Endodermal cell (in vitro differentiated cells): ENCODE measurements at regions not wholly inside any gene's neighbourhood (a gene's known extent, or its start where the extent isn't known, plus 50 kb on each side); places are given as distances from the start of the nearest gene placed in this dataset.

Experiments used
- DNase-seq: peaks from one replicate; pipeline ENCODE4 v3.0.0-alpha.2; 2017
- H3K27ac ChIP-seq: 2 replicates; pipeline ENCODE4 v1.5.1; 2013; ENCODE audit warnings: mild to moderate bottlenecking, low read depth, low read length, moderate library complexity
- H3K27me3 ChIP-seq: 2 replicates; pipeline ENCODE4 v1.6.1; 2013; ENCODE audit warnings: mild to moderate bottlenecking, low read length, moderate library complexity; ENCODE audit not compliant: insufficient read depth, control insufficient read depth, poor library complexity, severe bottlenecking
- H3K36me3 ChIP-seq: 2 replicates; pipeline ENCODE4 v1.7.0; 2013; ENCODE audit warnings: mild to moderate bottlenecking, low read length, moderate library complexity; ENCODE audit not compliant: control insufficient read depth, insufficient read depth
- H3K4me1 ChIP-seq: one replicate; pipeline ENCODE4 v1.7.0; 2013; ENCODE audit warnings: low read length; ENCODE audit not compliant: control insufficient read depth, insufficient read depth
- H3K4me3 ChIP-seq: 2 replicates; pipeline ENCODE4 v1.5.1; 2013; ENCODE audit warnings: mild to moderate bottlenecking, low read length, moderate library complexity
- H3K9ac ChIP-seq: 2 replicates; pipeline ENCODE4 v1.6.1; 2013; ENCODE audit warnings: mild to moderate bottlenecking, low read length, moderate library complexity; ENCODE audit not compliant: poor library complexity, severe bottlenecking; ENCODE audit errors: extremely low read depth
- H3K9me3 ChIP-seq: 2 replicates; pipeline ENCODE4 v1.6.1; 2013; ENCODE audit warnings: mild to moderate bottlenecking, low read length, moderate library complexity; ENCODE audit not compliant: control insufficient read depth
- H3K27ac Mint-ChIP-seq: 2 replicates; pipeline ENCODE4 v1.8.0; 2020; ENCODE audit warnings: mixed read lengths
- H3K27me3 Mint-ChIP-seq: 2 replicates; pipeline ENCODE4 v1.8.0; 2021; ENCODE audit warnings: mild to moderate bottlenecking, mixed read lengths; ENCODE audit not compliant: insufficient read depth
- H3K36me3 Mint-ChIP-seq: 2 replicates; pipeline ENCODE4 v1.8.0; 2020; ENCODE audit warnings: low read depth, mixed read lengths
- H3K4me1 Mint-ChIP-seq: 2 replicates; pipeline ENCODE4 v1.8.0; 2020; ENCODE audit warnings: mixed read lengths
- H3K4me3 Mint-ChIP-seq: 2 replicates; pipeline ENCODE4 v1.8.0; 2020; ENCODE audit warnings: mild to moderate bottlenecking, moderate library complexity, mixed read lengths
- H3K9me3 Mint-ChIP-seq: 2 replicates; pipeline ENCODE4 v1.8.0; 2020; ENCODE audit warnings: mild to moderate bottlenecking, mixed read lengths
- WGBS, 2 experiments: methylation state at CpG; one replicate each; pipeline versions ENCODE4 v1.1.5 to v1.1.7; 2013; ENCODE audit warnings: missing lambda C conversion rate in 2 of 2, mixed read lengths in 1 of 2; ENCODE audit not compliant: insufficient coverage in 1 of 2, insufficient read length in 1 of 2; 5-methylcytosine and 5-hydroxymethylcytosine counted together
- TF ChIP-seq, protein P1 (sequence below): fragments of 200-600 bp; sonication (generic); conservative IDR thresholded peaks from 2 replicates; pipeline ENCODE4 v1.5.0; 2021; ENCODE audit warnings: antibody characterized with exemption, mild to moderate bottlenecking

DNA sequence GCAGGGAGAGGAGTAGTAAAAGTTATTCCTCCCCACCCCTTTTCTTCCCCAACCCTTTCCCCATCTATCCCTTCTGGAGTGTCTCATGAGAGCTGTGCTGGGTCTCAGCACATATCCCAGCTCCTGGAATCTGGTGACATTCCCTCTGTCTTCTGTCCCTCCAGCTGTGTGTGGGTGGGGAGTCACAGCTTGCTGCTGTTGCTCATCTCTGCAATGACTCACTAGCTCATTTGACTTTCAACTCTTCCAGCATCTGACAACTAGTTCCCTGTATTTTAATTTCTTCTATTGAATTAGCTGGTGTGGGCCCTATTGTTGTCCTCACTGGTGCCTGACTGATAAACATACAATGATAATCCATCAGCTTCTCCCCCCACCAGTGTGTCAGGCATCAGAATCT is 198.9 kb upstream of the AUTS2 start:
- no peak overlapping the region for H3K27ac ChIP-seq
- no peaks in the 10 kb centered on the region for H3K36me3 ChIP-seq
- peak overlapping the region; percentile 15 for H3K27ac Mint-ChIP-seq
- TF ChIP-seq, protein P1, sequence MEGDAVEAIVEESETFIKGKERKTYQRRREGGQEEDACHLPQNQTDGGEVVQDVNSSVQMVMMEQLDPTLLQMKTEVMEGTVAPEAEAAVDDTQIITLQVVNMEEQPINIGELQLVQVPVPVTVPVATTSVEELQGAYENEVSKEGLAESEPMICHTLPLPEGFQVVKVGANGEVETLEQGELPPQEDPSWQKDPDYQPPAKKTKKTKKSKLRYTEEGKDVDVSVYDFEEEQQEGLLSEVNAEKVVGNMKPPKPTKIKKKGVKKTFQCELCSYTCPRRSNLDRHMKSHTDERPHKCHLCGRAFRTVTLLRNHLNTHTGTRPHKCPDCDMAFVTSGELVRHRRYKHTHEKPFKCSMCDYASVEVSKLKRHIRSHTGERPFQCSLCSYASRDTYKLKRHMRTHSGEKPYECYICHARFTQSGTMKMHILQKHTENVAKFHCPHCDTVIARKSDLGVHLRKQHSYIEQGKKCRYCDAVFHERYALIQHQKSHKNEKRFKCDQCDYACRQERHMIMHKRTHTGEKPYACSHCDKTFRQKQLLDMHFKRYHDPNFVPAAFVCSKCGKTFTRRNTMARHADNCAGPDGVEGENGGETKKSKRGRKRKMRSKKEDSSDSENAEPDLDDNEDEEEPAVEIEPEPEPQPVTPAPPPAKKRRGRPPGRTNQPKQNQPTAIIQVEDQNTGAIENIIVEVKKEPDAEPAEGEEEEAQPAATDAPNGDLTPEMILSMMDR: no peak
- H3K4me1 ChIP-seq: peaks cover 16% of the 10 kb centered on the region
- peaks cover 9% of the 10 kb centered on the region for H3K9me3 ChIP-seq
- H3K27me3 ChIP-seq: no peaks in the 10 kb centered on the region
- H3K36me3 Mint-ChIP-seq: no peaks in the 10 kb centered on the region
- no peaks in the 10 kb centered on the region for H3K27me3 Mint-ChIP-seq
- H3K9ac ChIP-seq: no peak overlapping the region
- peaks cover 7% of the 10 kb centered on the region for H3K9me3 Mint-ChIP-seq
- no peak overlapping the region for H3K4me3 ChIP-seq
- H3K4me1 Mint-ChIP-seq: peaks cover 27% of the 10 kb centered on the region
- H3K4me3 Mint-ChIP-seq: no peak overlapping the region
- DNase-seq: peak; percentile 89

DNA sequence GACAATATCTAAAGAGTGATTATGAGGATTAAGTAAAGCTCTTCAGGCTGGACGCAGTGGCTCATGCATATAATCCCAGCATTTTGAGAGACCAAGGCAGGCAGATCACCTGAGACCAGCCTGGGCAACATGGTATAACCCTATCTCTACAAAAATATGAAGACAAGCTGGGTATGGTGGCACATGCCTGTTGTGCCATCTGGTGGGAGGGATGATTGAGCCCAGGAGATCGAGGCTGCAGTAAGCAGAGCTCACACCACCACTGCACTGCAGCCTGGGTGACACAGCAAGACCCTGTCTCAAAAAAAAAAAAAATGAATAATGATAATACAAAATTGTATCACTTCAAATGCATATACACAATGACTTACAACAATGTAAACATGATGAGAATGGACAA is 195.6 kb upstream of the AUTS2 start:
- Histone ChIP-seq H3K27ac (no peak overlapping the region), H3K36me3 (no peaks in the 10 kb centered on the region), H3K4me3 (no peak overlapping the region), H3K27me3 (no peaks in the 10 kb centered on the region), H3K9me3 (peaks cover 9% of the 10 kb centered on the region), H3K9ac (no peak overlapping the region), H3K4me1 (peaks cover 8% of the 10 kb centered on the region)
- Mint-ChIP-seq H3K27me3 (peaks cover 1% of the 10 kb centered on the region), H3K36me3 (no peaks in the 10 kb centered on the region), H3K4me3 (no peak overlapping the region), H3K4me1 (peaks cover 12% of the 10 kb centered on the region), H3K27ac (no peak overlapping the region), H3K9me3 (peaks cover 3% of the 10 kb centered on the region)
- DNase-seq: no peak
- TF ChIP-seq, protein P1: no peak
- 95% methylated on average over 2 of the region's 2 CpGs; no CpG with 5 or more reads in 1 of the 2 experiments for WGBS, 2 experiments

DNA sequence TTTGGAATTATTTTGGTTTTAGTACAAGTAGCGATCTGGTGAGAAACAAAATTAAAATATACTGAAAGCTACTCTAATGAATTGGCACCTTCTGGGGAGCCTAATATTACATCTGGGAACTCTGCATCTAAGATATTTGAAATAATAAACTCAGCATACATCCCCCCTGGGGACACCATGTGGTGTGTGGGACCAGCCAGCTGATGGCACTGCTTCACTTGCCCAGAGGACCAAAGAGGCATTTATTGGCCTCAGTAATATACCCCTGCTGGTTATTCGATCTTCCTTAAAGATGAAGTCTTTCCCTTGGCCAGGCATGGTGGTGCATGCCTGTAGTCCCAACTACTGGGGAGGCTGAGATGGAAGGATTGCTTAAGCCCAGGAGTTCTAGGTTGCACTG is 195.1 kb upstream of the AUTS2 start:
- peaks cover 9% of the 10 kb centered on the region for H3K9me3 ChIP-seq
- H3K4me1 ChIP-seq: peaks cover 8% of the 10 kb centered on the region
- H3K27me3 ChIP-seq: no peaks in the 10 kb centered on the region
- TF ChIP-seq, protein P1: peak; percentile 71
- peak; percentile 63 for DNase-seq
- no peak overlapping the region for H3K9ac ChIP-seq
- Mint-ChIP-seq H3K27me3 (peaks cover 1% of the 10 kb centered on the region), H3K4me3 (no peak overlapping the region), H3K9me3 (peaks cover 3% of the 10 kb centered on the region), H3K27ac (no peak overlapping the region), H3K36me3 (no peaks in the 10 kb centered on the region), H3K4me1 (peaks cover 12% of the 10 kb centered on the region)
- no peak overlapping the region for H3K4me3 ChIP-seq
- no peak overlapping the region for H3K27ac ChIP-seq
- 82 to 100% methylated on average over 1 to 2 of the region's 2 CpGs for WGBS, 2 experiments
- no peaks in the 10 kb centered on the region for H3K36me3 ChIP-seq
